ENCODE measurements at regions not wholly inside any gene's neighbourhood (a gene's known extent, or its start where the extent isn't known, plus 50 kb on each side); places are given as distances from the start of the nearest gene placed in this dataset.

DNA sequence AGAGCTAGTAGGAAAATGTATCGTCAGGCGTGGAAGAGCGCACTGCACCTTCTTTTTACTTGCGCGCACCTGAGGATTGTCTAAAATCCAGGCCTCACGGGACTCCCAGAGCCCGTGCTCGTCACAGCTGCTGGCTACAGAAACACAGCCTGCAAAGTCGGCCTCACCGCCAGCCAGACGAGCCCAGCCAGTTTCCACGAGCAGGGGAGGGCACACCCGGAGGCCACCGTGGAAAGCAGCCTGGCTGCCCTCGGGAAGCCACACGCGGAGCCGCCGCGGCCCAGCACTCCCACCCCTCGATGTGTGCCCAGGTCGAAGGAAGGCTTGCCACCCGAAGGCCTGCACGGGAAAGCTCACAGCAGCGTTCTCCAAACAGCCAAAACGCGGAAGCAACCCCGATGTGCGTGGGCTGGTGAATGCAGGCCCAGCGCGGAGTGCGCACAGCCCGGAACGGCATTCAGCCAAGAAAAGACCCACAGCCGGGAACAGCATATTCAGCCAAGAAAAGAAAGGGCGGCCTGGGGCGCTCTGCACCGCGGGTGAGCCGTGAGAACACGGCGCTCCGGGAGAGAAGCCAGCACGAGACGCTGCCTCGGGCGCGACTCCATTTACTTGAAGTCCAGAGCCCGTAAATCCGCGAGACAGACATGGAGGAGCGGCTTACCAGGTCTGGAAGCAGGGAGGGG is 53.9 kb upstream of the SALL3 start:
- peaks cover 3 to 48% of the 10 kb centered on the region in 2 experiments for H3K27me3 ChIP-seq (ENCODE audit: control insufficient read depth in 1 of 2, insufficient read depth in 2 of 2, low read length in 2 of 2)
- in situ Hi-C loops (cut with HindIII; ENCODE audit: extremely low pct_ligation_motif_present, low pct_unique_long_range_greater_than_20kb) (no loop called here), intact Hi-C loops (cut with micrococcal nuclease; ENCODE audit: unreplicated experiment) (no loop called here)
- FAIRE-seq (no peak), DNase-seq (ENCODE audit: low spot score) (no peak), ATAC-seq (no peak)
- WGBS (ENCODE audit: low lambda C conversion rate), result 74% methylated on average over 40 of the region's 52 CpGs
- H3K9me3 ChIP-seq (ENCODE audit: low read length), result no peaks in the 10 kb centered on the region
- no peak overlapping the region for H3K27ac ChIP-seq (ENCODE audit: extremely low read length, insufficient read depth, low read length)
- no peak overlapping the region for H2AFZ ChIP-seq (ENCODE audit: low read length)
- no peak overlapping the region for H3K4me2 ChIP-seq (ENCODE audit: low read depth, low read length)
- no peak overlapping the region for H3K4me3 ChIP-seq (replicated peaks in 1 of 3; ENCODE audit: insufficient read depth in 1 of 3, low read depth in 2 of 3, low read length in 3 of 3)
- ChIA-PET CTCF (ENCODE audit: low intra/inter-chr PET ratio, low total read pairs) (no interaction called here), POLR2A (no interaction called here)
- H3K36me3 ChIP-seq (replicated peaks in 1 of 2; ENCODE audit: control insufficient read depth in 1 of 2, insufficient read depth in 2 of 2, low read length in 2 of 2), result no peaks in the 10 kb centered on the region
- no peaks in the 10 kb centered on the region for H3K4me1 ChIP-seq (ENCODE audit: insufficient read depth, low read length)
- TF ChIP-seq ZFY (CRISPR knock-in tag; IDR thresholded peaks at IDR 0.05), result no peak
- H4K20me1 ChIP-seq (ENCODE audit: insufficient read depth, low read length), result no peaks in the 10 kb centered on the region; the same call in 1 of the 2 replicates
- H3K9ac ChIP-seq (ENCODE audit: insufficient read depth, low read depth, low read length), result no peak overlapping the region
- H3K79me2 ChIP-seq (ENCODE audit: insufficient read depth, low read length), result no peaks in the 10 kb centered on the region
- no TSS peak for BruUV-seq (replicated peaks)

DNA sequence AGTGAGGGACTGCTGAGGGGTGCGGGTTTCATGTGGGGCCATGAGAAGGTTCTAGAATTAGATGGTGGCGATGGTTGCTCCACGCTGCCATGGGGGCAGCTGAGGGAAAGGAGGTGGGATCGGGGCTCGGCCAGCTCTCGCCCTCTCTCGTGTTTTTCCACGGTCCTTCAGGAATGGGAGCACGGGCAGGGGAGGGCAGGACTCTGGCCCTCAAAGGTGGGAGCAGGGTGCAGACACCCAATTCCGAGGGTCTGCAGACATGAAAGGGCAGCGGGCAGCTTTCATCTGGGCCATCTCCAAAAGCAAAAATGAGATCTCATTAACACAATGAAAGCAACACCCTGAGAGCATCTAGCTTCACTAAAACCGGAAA is 53.4 kb upstream of the SALL3 start:
- Histone ChIP-seq H3K27ac (ENCODE audit: extremely low read length, insufficient read depth, low read length) (no peak overlapping the region), H2AFZ (ENCODE audit: low read length) (no peak overlapping the region), H3K27me3 (ENCODE audit: control insufficient read depth in 1 of 2, insufficient read depth in 2 of 2, low read length in 2 of 2) (peaks cover 3 to 52% of the 10 kb centered on the region in 2 experiments), H3K4me2 (ENCODE audit: low read depth, low read length) (no peak overlapping the region), H3K9me3 (ENCODE audit: low read length) (no peaks in the 10 kb centered on the region), H3K4me3 (replicated peaks in 1 of 3; ENCODE audit: insufficient read depth in 1 of 3, low read depth in 2 of 3, low read length in 3 of 3) (no peak overlapping the region), H3K9ac (ENCODE audit: insufficient read depth, low read depth, low read length) (no peak overlapping the region), H4K20me1 (ENCODE audit: insufficient read depth, low read length) (no peaks in the 10 kb centered on the region; the same call in 1 of the 2 replicates), H3K36me3 (replicated peaks in 1 of 2; ENCODE audit: control insufficient read depth in 1 of 2, insufficient read depth in 2 of 2, low read length in 2 of 2) (no peaks in the 10 kb centered on the region), H3K79me2 (ENCODE audit: insufficient read depth, low read length) (no peaks in the 10 kb centered on the region), H3K4me1 (ENCODE audit: insufficient read depth, low read length) (no peaks in the 10 kb centered on the region)
- 51% methylated on average over 11 of the region's 12 CpGs for WGBS (ENCODE audit: low lambda C conversion rate)
- BruUV-seq (replicated peaks), result no TSS peak
- intact Hi-C loops (cut with micrococcal nuclease; ENCODE audit: unreplicated experiment), result no loop called here
- FAIRE-seq (no peak), ATAC-seq (no peak), DNase-seq (ENCODE audit: low spot score) (no peak)
- ChIA-PET CTCF (ENCODE audit: low intra/inter-chr PET ratio, low total read pairs) (no interaction called here), POLR2A (no interaction called here)
- in situ Hi-C loops (cut with HindIII; ENCODE audit: extremely low pct_ligation_motif_present, low pct_unique_long_range_greater_than_20kb), result no loop called here
- TF ChIP-seq RARG (CRISPR knock-in tag; IDR thresholded peaks at IDR 0.05; ENCODE audit: low read depth), result no peak
- no peak for TF ChIP-seq ZSCAN22 (CRISPR knock-in tag; IDR thresholded peaks at IDR 0.05)
- TF ChIP-seq, protein P1, sequence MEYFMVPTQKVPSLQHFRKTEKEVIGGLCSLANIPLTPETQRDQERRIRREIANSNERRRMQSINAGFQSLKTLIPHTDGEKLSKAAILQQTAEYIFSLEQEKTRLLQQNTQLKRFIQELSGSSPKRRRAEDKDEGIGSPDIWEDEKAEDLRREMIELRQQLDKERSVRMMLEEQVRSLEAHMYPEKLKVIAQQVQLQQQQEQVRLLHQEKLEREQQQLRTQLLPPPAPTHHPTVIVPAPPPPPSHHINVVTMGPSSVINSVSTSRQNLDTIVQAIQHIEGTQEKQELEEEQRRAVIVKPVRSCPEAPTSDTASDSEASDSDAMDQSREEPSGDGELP (IDR thresholded peaks at IDR 0.05; ENCODE audit: borderline replicate concordance, low read depth), result no peak
- no peak for TF ChIP-seq FOXC1 (CRISPR knock-in tag; IDR thresholded peaks at IDR 0.05; ENCODE audit: borderline replicate concordance)
- TF ChIP-seq, protein P2, sequence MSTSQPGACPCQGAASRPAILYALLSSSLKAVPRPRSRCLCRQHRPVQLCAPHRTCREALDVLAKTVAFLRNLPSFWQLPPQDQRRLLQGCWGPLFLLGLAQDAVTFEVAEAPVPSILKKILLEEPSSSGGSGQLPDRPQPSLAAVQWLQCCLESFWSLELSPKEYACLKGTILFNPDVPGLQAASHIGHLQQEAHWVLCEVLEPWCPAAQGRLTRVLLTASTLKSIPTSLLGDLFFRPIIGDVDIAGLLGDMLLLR (CRISPR knock-in tag; IDR thresholded peaks at IDR 0.05), result no peak
- no peak for TF ChIP-seq ZBTB38 (CRISPR knock-in tag; IDR thresholded peaks at IDR 0.05)
- TF ChIP-seq, protein P3, sequence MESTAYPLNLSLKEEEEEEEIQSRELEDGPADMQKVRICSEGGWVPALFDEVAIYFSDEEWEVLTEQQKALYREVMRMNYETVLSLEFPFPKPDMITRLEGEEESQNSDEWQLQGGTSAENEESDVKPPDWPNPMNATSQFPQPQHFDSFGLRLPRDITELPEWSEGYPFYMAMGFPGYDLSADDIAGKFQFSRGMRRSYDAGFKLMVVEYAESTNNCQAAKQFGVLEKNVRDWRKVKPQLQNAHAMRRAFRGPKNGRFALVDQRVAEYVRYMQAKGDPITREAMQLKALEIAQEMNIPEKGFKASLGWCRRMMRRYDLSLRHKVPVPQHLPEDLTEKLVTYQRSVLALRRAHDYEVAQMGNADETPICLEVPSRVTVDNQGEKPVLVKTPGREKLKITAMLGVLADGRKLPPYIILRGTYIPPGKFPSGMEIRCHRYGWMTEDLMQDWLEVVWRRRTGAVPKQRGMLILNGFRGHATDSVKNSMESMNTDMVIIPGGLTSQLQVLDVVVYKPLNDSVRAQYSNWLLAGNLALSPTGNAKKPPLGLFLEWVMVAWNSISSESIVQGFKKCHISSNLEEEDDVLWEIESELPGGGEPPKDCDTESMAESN (CRISPR knock-in tag; conservative IDR thresholded peaks at IDR 0.05), result no peak
- TF ChIP-seq, protein P4, sequence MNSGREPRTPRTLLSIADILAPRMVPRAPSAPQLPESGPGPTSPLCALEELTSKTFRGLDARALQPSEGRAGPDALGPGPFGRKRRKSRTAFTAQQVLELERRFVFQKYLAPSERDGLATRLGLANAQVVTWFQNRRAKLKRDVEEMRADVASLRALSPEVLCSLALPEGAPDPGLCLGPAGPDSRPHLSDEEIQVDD (CRISPR knock-in tag; IDR thresholded peaks at IDR 0.05; ENCODE audit: borderline replicate concordance), result no peak
- no peak for TF ChIP-seq TBP (CRISPR knock-in tag; IDR thresholded peaks at IDR 0.05)
- TF ChIP-seq, protein P5, sequence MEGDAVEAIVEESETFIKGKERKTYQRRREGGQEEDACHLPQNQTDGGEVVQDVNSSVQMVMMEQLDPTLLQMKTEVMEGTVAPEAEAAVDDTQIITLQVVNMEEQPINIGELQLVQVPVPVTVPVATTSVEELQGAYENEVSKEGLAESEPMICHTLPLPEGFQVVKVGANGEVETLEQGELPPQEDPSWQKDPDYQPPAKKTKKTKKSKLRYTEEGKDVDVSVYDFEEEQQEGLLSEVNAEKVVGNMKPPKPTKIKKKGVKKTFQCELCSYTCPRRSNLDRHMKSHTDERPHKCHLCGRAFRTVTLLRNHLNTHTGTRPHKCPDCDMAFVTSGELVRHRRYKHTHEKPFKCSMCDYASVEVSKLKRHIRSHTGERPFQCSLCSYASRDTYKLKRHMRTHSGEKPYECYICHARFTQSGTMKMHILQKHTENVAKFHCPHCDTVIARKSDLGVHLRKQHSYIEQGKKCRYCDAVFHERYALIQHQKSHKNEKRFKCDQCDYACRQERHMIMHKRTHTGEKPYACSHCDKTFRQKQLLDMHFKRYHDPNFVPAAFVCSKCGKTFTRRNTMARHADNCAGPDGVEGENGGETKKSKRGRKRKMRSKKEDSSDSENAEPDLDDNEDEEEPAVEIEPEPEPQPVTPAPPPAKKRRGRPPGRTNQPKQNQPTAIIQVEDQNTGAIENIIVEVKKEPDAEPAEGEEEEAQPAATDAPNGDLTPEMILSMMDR (CRISPR knock-in tag; IDR thresholded peaks at IDR 0.05), result no peak
- no peak for TF ChIP-seq ZFP37 (CRISPR knock-in tag; IDR thresholded peaks at IDR 0.05; ENCODE audit: borderline replicate concordance)
- no peak for TF ChIP-seq MBNL3 (CRISPR knock-in tag; conservative IDR thresholded peaks at IDR 0.05)

Data from HepG2 (cell line).